Gastroesophageal sphincter (tissue), 4 donors: ENCODE measurements at regions not wholly inside any gene's neighbourhood (a gene's known extent, or its start where the extent isn't known, plus 50 kb on each side); places are given as distances from the start of the nearest gene placed in this dataset.

Experiments
- ATAC-seq: fragments of 150-250 bp; one replicate; pipeline ENCODE4 v1.9.1; 2016; ENCODE audit warnings: mild to moderate bottlenecking, moderate library complexity
- H3K27ac ChIP-seq, 4 donors: fragments of 200-600 bp; sonication (generic) in 3 of 4; 1 replicate in 3 of 4; 2 replicates in 1 of 4; pipeline ENCODE4 v1.5.1; 2016 to 2019
- H3K27me3 ChIP-seq: fragments of 200-600 bp; sonication (generic); one replicate; pipeline ENCODE4 v1.5.1; 2019
- H3K36me3 ChIP-seq, 2 donors: fragments of 200-600 bp; sonication (generic); one replicate each; pipeline ENCODE4 v1.5.1; 2019; ENCODE audit warnings: control low read depth in 1 of 2
- H3K4me1 ChIP-seq, 3 donors: fragments of 200-600 bp; sonication (generic); 1 replicate in 2 of 3; 2 replicates in 1 of 3; pipeline ENCODE4 v1.5.1; 2016 to 2019; ENCODE audit warnings: control low read depth in 2 of 3
- H3K4me3 ChIP-seq, 2 donors: fragments of 200-600 bp; sonication (generic); one replicate each; pipeline ENCODE4 v1.5.1; 2019; ENCODE audit warnings: mild to moderate bottlenecking in 1 of 2, moderate library complexity in 1 of 2
- H3K9me3 ChIP-seq, 3 donors: fragments of 200-600 bp; sonication (generic); one replicate each; pipeline ENCODE4 v1.5.1; 2017 to 2019; ENCODE audit warnings: control low read depth in 2 of 3
- CTCF ChIP-seq, 4 experiments: fragments of 200-600 bp in 2 of 4; fragments of 450-650 bp in 2 of 4; sonication (generic) in 1 of 4; IDR thresholded peaks; one replicate each; pipeline ENCODE4 v1.5.1; 2017 to 2019; ENCODE audit warnings: antibody characterized with exemption in 4 of 4, mild to moderate bottlenecking in 2 of 4, moderate library complexity in 2 of 4
- EP300 ChIP-seq: sonication (generic); formaldehyde crosslinking; IDR thresholded peaks from one replicate; pipeline ENCODE4 v1.6.1; 2017; ENCODE audit warnings: antibody characterized with exemption, mild to moderate bottlenecking
- POLR2A ChIP-seq, 2 donors: fragments of 450-650 bp; IDR thresholded peaks; one replicate each; pipeline ENCODE4 v1.6.1; 2017; ENCODE audit warnings: antibody characterized with exemption in 2 of 2, mild to moderate bottlenecking in 2 of 2, moderate library complexity in 1 of 2
- POLR2AphosphoS5 ChIP-seq: sonication (generic); formaldehyde crosslinking; IDR thresholded peaks from one replicate; pipeline ENCODE4 v1.6.1; 2017; ENCODE audit warnings: antibody characterized with exemption
- WGBS, 2 donors: methylation state at CpG; one replicate each; pipeline ENCODE4 v1.1.5; 2018; ENCODE audit warnings: low coverage in 1 of 2; 5-methylcytosine and 5-hydroxymethylcytosine counted together

GRCh38 chr10:120783867-120784266, 67.3 kb upstream of the WDR11 start:
- Histone ChIP-seq H3K4me1 (no peaks in the 10 kb centered on the region), H3K4me3 (no peak overlapping the region), H3K9me3 (no peaks in the 10 kb centered on the region), H3K36me3 (no peaks in the 10 kb centered on the region), H3K27me3 (no peaks in the 10 kb centered on the region), H3K27ac (no peak overlapping the region)
- ATAC-seq, result no peak
- TF ChIP-seq CTCF (IDR thresholded peaks at IDR 0.05) (no peak), POLR2A (IDR thresholded peaks at IDR 0.05) (no peak), EP300 (no peak), POLR2AphosphoS5 (no peak)
- 47 to 60% methylated on average over 3 to 6 of the region's 6 CpGs for WGBS, 2 donors

- Histone ChIP-seq H3K9me3 (no peaks in the 10 kb centered on the region), H3K27ac (no peak overlapping the region), H3K4me3 (no peak overlapping the region), H3K4me1 (no peaks in the 10 kb centered on the region), H3K36me3 (no peaks in the 10 kb centered on the region), H3K27me3 (no peaks in the 10 kb centered on the region)
- no peak for TF ChIP-seq EP300
- TF ChIP-seq POLR2A (IDR thresholded peaks at IDR 0.05), result no peak
- no peak for TF ChIP-seq CTCF (IDR thresholded peaks at IDR 0.05)
- no peak for TF ChIP-seq POLR2AphosphoS5
- ATAC-seq, result no peak
- 77 to 87% methylated on average over 2 to 5 of the region's 5 CpGs for WGBS, 2 donors
Observed at GRCh38 chr10:120788771-120789170, 62.4 kb upstream of the WDR11 start.

DNA sequence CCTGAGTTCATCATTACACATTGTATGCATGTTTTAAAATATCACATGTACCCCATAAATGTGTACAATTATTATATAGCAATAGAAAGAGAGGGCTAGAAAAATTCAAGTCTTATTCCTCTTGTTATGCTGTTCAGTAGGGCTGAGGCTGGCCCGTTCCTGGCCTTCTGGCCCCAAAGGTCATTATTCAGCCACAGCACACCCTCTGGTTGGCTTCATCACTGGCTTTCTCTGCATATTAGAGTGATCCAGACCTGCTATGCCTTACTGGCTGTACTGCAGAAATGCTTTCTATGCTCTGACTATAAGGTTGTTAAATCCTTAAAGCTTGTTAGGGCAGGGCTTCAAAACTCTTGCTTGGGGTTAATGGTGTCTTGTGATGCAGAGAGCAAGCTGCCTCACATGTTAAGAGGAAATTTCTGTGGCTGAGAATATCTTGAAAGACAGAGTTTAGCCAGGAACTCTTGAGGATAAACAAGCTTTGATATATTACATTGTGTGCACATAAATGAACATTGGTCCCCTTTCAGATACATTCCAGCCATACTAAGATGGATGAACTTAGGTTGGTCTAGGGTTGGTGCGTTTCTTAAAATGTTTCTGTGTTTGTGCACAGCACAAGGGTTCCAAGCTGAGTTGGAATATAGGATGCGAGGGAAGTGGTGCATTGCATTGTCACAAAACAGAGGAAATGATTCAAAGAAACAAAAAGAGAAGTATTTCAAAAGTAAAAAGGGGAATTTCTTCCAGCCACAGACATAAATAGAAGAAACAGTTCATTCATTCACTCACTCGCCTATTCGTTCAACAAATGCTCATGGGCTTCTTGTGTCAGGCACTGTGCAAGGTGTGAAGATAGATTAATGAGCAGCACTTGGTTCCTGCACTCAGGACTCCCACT, 61.6 kb upstream of the WDR11 start:
- Histone ChIP-seq H3K4me1 (no peaks in the 10 kb centered on the region), H3K36me3 (no peaks in the 10 kb centered on the region), H3K4me3 (no peak overlapping the region), H3K9me3 (no peaks in the 10 kb centered on the region), H3K27me3 (no peaks in the 10 kb centered on the region), H3K27ac (no peak overlapping the region)
- ATAC-seq, result no peak
- no peak for TF ChIP-seq POLR2A (IDR thresholded peaks at IDR 0.05)
- TF ChIP-seq EP300, result no peak
- TF ChIP-seq CTCF (IDR thresholded peaks at IDR 0.05), result no peak
- TF ChIP-seq POLR2AphosphoS5, result no peak
- WGBS, 2 donors, result 31 to 36% methylated on average over 3 to 5 of the region's 5 CpGs

- no peaks in the 10 kb centered on the region for H3K27me3 ChIP-seq
- H3K27ac ChIP-seq, result no peak overlapping the region
- 87 to 92% methylated on average over 5 of the region's 5 CpGs for WGBS, 2 donors
- H3K9me3 ChIP-seq, result no peaks in the 10 kb centered on the region
- no peak for ATAC-seq
- no peak overlapping the region for H3K4me3 ChIP-seq
- no peaks in the 10 kb centered on the region for H3K36me3 ChIP-seq
- TF ChIP-seq POLR2A (IDR thresholded peaks at IDR 0.05) (no peak), POLR2AphosphoS5 (no peak), CTCF (IDR thresholded peaks at IDR 0.05) (no peak), EP300 (no peak)
- H3K4me1 ChIP-seq, result no peaks in the 10 kb centered on the region
Observed at GRCh38 chr10:120791316-120791715, 59.8 kb upstream of the WDR11 start.

GRCh38 chr10:120793088-120793487, 58.1 kb upstream of the WDR11 start:
- WGBS, 2 donors, result no CpG with 5 or more reads among the region's 2 CpGs
- no peaks in the 10 kb centered on the region for H3K9me3 ChIP-seq
- no peaks in the 10 kb centered on the region for H3K36me3 ChIP-seq
- no peaks in the 10 kb centered on the region for H3K27me3 ChIP-seq
- no peaks in the 10 kb centered on the region for H3K4me1 ChIP-seq
- TF ChIP-seq POLR2AphosphoS5 (no peak), POLR2A (IDR thresholded peaks at IDR 0.05) (no peak), EP300 (no peak), CTCF (IDR thresholded peaks at IDR 0.05) (no peak)
- H3K4me3 ChIP-seq, result no peak overlapping the region
- no peak for ATAC-seq
- no peak overlapping the region for H3K27ac ChIP-seq
